HG03060 (cell line): ENCODE measurements at regions not wholly inside any gene's neighbourhood (a gene's known extent, or its start where the extent isn't known, plus 50 kb on each side); places are given as distances from the start of the nearest gene placed in this dataset.
"Not testable (repeated sequence)": the region's sequence is repeated elsewhere in the genome, so short reads cannot be mapped to it uniquely, and the experiment has no call there.

Experiments
- ATAC-seq: cut with Tn5 transposase; IDR thresholded peaks from one replicate; pipeline ENCODE4 v1.9.1; 2021; ENCODE audit warnings: low read depth, moderate number of reproducible peaks; ENCODE audit not compliant: unreplicated experiment

GRCh38 chr3:62926494-62926893 is 51.3 kb upstream of the CADPS start:
- no peak for ATAC-seq

DNA sequence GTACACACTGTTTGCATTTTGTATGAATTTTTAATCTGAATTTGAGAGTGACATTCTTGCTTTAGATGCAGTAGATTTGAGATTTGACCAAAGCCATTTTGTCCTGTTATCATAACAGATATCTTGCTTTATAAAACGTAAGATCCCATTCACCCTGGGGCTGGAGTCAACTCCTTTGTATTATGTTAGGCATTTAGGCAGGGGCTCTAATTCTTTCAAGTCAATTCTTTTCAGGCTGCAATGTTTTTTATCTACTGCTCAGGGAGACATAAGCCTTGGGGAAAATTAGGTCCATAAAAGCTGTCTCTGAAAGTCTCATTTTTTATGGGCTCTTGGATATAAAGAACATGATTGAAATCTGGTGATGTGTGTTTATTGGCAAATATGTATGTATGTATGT is 53.0 kb upstream of the CADPS start:
- no peak for ATAC-seq

DNA sequence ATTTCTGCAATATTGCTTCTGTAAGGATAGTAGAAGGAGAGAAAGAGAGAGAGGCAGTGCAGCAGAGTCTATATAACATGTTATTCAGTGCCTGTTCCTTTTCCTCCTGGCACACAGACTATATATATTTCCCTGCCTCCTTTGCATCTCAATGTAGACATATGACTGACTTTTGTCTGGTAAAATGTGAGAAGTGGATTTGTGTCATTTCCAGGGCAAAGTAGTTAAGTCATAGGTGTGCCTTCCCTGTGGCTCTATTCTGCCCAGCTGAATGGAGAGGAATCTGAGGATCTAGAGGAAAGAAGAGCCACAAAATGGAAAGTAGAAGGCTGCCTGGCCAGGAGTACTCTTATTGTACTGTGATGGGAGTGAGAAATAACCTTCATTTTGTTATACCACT is 54.6 kb upstream of the CADPS start:
- no peak for ATAC-seq

- ATAC-seq: no peak
Measured at GRCh38 chr3:62935793-62936192, 60.6 kb upstream of the CADPS start.

DNA sequence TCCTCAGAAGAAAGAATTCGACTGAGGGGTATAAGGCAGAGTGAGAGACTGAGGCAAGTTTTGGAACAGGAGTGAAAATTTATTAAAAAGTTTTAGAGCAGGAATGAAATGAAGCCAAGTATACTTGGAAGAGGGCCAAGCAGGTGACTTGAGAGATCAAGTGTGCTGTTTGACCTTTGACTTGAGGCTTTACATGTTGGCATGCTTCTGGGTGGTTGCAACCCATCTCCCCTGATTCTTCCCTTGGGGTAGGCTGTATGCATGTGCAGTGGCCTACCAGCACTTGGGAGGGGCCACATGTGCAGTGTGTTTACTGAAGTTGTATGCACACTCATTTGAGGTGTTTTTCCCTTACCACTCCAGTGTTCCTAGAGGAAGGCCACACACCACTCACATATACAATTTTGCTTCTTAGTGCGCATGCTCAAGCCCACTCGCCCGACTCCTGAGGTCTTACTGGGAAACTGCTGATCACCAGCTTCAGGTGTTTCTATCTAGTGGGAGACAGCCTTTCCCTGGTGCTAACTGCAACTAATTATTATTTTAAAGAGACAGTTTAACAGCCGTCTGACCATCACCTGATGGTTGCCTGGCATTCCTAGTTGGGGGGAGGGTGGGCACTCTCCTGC is 61.5 kb upstream of the CADPS start:
- ATAC-seq: no peak

DNA sequence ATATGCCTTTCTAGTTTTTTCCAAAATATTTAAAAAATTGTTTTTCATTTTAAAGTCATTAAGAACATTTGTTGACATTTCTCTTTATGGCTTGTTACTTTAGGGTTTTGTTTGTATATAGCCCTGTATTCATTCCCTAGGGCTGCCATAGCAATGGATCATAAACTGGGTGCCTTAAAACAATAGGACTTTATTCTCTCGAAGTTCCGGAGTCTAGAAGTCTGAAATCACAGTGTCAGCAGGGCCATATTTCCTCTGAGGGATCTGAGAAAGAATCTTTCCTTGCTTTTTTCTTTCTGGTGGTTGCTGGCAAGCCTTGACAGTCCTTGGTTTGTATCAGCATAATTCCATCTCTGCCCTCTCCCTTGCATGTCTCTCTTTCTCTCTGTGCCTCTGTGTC is 63.4 kb upstream of the CADPS start:
- no peak for ATAC-seq

GRCh38 chr3:62939707-62940106 is 64.5 kb upstream of the CADPS start:
- no peak for ATAC-seq

GRCh38 chr3:62940771-62941563 is 65.8 kb upstream of the CADPS start:
- ATAC-seq: no peak

GRCh38 chr3:62942227-62942626 is 67.0 kb upstream of the CADPS start:
- ATAC-seq: no peak

DNA sequence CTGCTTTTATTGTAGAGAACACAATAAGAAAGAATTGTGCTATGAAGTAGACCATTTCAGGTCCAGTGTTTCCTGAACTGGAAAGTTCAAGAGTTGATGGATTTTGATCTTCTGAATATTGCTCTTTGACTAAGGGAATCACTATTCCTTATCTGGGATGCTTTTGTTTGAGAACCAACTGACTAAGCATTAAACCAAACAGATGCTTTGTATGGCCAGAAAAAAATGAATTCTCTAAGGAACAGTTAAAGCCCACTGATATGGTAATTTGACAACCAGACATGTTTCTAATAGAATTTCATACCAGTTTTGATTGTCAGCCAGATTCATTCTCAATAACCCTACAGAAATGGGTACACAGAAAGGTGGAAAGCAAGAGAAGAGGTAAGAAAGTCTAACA is 67.5 kb upstream of the CADPS start:
- no peak for ATAC-seq

GRCh38 chr3:62948921-62949320 is 73.7 kb upstream of the CADPS start:
- no peak for ATAC-seq

DNA sequence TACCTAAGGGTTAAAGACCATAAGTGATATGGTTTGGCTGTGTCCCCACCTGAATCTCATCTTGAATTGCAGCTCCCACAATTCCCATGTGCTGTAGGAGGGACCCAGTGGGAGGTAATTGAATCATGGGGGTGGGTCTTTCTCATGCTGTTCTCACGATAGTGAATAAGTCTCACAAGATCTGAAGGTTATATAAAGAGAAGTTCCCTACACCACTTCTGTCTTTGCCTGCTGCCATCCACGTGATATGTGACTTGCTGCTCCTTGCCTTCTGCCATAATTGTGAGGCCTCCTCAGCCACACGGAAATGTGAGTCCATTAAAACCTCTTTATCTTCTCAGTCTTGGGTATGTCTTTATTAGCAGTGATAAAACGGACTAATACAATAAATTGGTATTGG is 75.0 kb upstream of the CADPS start:
- ATAC-seq: no peak

- no peak for ATAC-seq
Measured at GRCh38 chr3:62951037-62951613, 75.9 kb upstream of the CADPS start.

- not testable (repeated sequence) for ATAC-seq
Measured at GRCh38 chr3:62951880-62952279, 76.7 kb upstream of the CADPS start.

DNA sequence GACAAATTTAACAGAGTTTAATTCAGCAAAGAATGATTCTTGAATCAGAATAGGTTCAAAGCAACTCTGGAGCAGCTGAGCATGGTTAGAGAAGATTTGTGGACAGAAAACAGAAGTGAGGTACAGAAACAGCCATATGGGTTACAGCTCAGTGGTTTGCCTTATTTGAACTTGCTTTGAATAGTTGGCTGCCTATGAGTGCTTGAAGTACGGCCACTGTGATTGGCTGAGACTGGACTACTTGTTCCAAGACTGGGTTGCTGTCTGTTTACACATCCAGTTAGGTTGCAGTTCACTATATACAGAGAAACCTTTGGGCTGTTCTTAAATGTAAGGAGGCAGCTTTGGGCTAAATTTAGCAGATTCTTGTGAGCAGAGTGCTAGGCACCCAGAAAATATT is 79.4 kb upstream of the CADPS start:
- ATAC-seq: peak; percentile 93

DNA sequence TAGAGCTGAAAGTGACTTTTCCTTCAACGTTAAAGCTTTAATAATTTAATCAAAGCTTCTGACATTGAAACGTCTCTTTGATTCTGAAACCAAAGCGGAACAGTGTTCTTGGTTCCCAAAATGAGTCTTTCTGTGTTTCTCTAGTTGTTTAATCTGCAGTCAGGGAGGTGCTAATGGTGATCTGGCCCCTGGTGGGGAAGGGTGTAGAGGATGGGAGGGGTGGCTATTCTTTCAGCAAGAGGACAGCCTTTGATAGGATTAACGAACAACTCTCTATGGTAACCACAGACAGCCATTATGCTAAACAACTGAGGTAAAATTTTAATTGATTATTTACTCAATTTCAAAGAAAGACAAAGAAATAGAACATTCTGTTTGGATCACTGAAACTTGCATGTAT is 79.9 kb upstream of the CADPS start:
- no peak for ATAC-seq

DNA sequence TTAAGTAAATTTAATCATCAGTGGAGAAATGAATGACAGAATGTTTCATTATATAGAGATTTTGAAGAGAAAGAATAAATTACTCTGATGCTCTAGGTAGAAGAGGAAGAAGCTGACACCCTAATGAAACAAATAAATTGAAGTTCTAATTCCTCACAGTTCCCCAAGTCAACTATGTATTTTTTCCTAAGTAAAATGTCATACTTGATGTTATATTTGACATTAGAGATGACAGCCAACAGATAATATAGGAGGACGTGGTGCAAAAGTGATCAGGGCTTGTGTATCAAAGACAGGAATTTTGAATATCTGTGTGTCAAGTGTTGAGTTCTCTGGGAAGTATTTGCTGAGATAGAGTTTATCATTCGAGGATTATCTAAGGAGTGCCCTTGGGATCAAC is 81.2 kb upstream of the CADPS start:
- ATAC-seq: no peak

GRCh38 chr3:62961874-62962556 is 86.8 kb upstream of the CADPS start:
- no peak for ATAC-seq

DNA sequence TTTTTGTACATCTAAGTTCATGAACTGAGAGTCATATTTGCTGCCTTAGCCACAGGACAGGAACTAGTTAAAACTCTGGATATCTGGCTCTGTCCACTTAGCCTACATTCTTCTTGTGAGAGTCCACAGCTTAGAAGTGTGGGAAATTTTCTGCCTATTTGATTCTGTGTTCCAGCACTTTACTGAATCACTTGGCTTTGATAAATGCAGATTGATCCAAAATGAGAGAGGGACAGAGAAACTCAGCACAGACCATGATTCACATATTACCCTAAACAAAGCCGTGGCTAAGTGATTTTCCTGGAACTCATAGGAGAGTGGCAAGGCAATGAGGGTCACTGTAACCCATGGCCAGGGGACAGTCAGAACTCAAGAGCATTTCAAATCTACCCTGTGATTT is 87.5 kb upstream of the CADPS start:
- ATAC-seq: no peak

- ATAC-seq: no peak
Measured at GRCh38 chr3:62965311-62965710, 90.1 kb upstream of the CADPS start.

- ATAC-seq: no peak
Measured at GRCh38 chr3:62968128-62968527, 92.9 kb upstream of the CADPS start.
